OCI-LY7 (cell line): ENCODE measurements at regions not wholly inside any gene's neighbourhood (a gene's known extent, or its start where the extent isn't known, plus 50 kb on each side); places are given as distances from the start of the nearest gene placed in this dataset.

ENCODE experiments used
- BruUV-seq: library from RNA; stranded (reverse); fragments of 400-500 nt; replicated peaks from 2 replicates; lab custom pipeline; 2021; lab: Mats Ljungman, UMichigan
- CTCF ChIA-PET: fragments of 300-600 bp; sonication (Branson Sonifier 250); formaldehyde crosslinking; loops from one replicate; lab custom pipeline; 2022; ENCODE audit warnings: antibody characterized with exemption; ENCODE audit not compliant: unreplicated experiment; lab: Charles Lee
- POLR2A ChIA-PET: fragments of 300-600 bp; sonication (Branson Sonifier 250); formaldehyde crosslinking; loops from one replicate; lab custom pipeline; 2022; ENCODE audit warnings: antibody characterized with exemption; lab: Charles Lee
- DNase-seq: peaks from one replicate; pipeline ENCODE4 v3.0.0-alpha.2; 2015; ENCODE audit warnings: low spot score
- H2AFZ ChIP-seq: fragments of 200-600 bp; sonication (generic), shearing (Covaris generic); 2 replicates; pipeline ENCODE4 v1.6.1; 2014; ENCODE audit warnings: mild to moderate bottlenecking, antibody characterized with exemption, low read length, moderate library complexity
- H3K27ac ChIP-seq: fragments of 200-600 bp; sonication (generic); 2 replicates; pipeline ENCODE4 v1.5.1; 2014; ENCODE audit warnings: mixed run types, low read depth, mild to moderate bottlenecking, moderate library complexity, low read length, inconsistent platforms; ENCODE audit not compliant: poor library complexity, severe bottlenecking
- H3K36me3 ChIP-seq: fragments of 200-600 bp; sonication (generic); 2 replicates; pipeline ENCODE4 v1.6.1; 2014; ENCODE audit warnings: mild to moderate bottlenecking, antibody characterized with exemption, low read length, moderate library complexity, mixed read lengths; ENCODE audit not compliant: insufficient read depth
- H3K4me1 ChIP-seq: fragments of 200-600 bp; sonication (generic); 2 replicates; pipeline ENCODE4 v1.5.1; 2014; ENCODE audit warnings: mild to moderate bottlenecking, low read length; ENCODE audit not compliant: insufficient read depth, poor library complexity, severe bottlenecking
- H3K4me2 ChIP-seq: fragments of 200-600 bp; sonication (generic); 2 replicates; pipeline ENCODE4 v1.6.1; 2014; ENCODE audit warnings: mild to moderate bottlenecking, low read length
- H3K4me3 ChIP-seq: fragments of 200-600 bp; sonication (generic); 2 replicates; pipeline ENCODE4 v1.5.1; 2014; ENCODE audit warnings: mild to moderate bottlenecking, low read depth, low read length; ENCODE audit not compliant: poor library complexity, severe bottlenecking
- H3K79me2 ChIP-seq: fragments of 200-600 bp; sonication (generic); 2 replicates; pipeline ENCODE4 v1.6.1; 2016; ENCODE audit warnings: low read depth, mild to moderate bottlenecking, low read length, moderate library complexity, mixed read lengths; ENCODE audit not compliant: insufficient read depth
- H3K9me2 ChIP-seq: fragments of 200-600 bp; sonication (generic); 2 replicates; pipeline ENCODE4 v1.6.1; 2016; ENCODE audit warnings: mild to moderate bottlenecking, low read length, mixed read lengths; ENCODE audit not compliant: insufficient read depth
- H3K9me3 ChIP-seq: fragments of 200-600 bp; sonication (generic); 2 replicates; pipeline ENCODE4 v1.6.1; 2014; ENCODE audit warnings: mild to moderate bottlenecking, mixed run types, low read length, mixed read lengths
- H4K20me1 ChIP-seq: fragments of 200-600 bp; sonication (generic); 2 replicates; pipeline ENCODE4 v1.6.1; 2014; ENCODE audit warnings: mild to moderate bottlenecking, antibody characterized with exemption, low read length, moderate library complexity, mixed read lengths; ENCODE audit not compliant: insufficient read depth
- CTCF ChIP-seq: fragments of 200-600 bp; sonication (generic); conservative IDR thresholded peaks from 2 replicates; pipeline ENCODE4 v1.5.1; 2014; ENCODE audit warnings: mild to moderate bottlenecking, antibody characterized with exemption, low read length, moderate library complexity, mixed read lengths
- EZH2phosphoT487 ChIP-seq: fragments of 200-600 bp; sonication (generic); IDR thresholded peaks from 2 replicates; pipeline ENCODE4 v1.6.1; 2018; ENCODE audit warnings: low read depth, borderline replicate concordance, mild to moderate bottlenecking, mixed run types, antibody characterized with exemption, low read length, moderate library complexity, mixed read lengths
- intact Hi-C: fragments of 100-400 bp; cut with micrococcal nuclease; formaldehyde crosslinking; loops from one replicate; pipeline ENCODE4 v1.10.0; 2022; ENCODE audit not compliant: unreplicated experiment

- no peak overlapping the region for H3K4me2 ChIP-seq
- H3K27ac ChIP-seq: no peak overlapping the region
- BruUV-seq: no TSS peak
- intact Hi-C loops: no loop called here
- no peaks in the 10 kb centered on the region for H3K4me1 ChIP-seq
- no peaks in the 10 kb centered on the region for H3K9me3 ChIP-seq
- no peak for TF ChIP-seq EZH2phosphoT487
- TF ChIP-seq CTCF: no peak
- no peak for DNase-seq
- H3K4me3 ChIP-seq: no peak overlapping the region
- ChIA-PET CTCF (no interaction called here), POLR2A (no interaction called here)
- no peaks in the 10 kb centered on the region for H4K20me1 ChIP-seq
- no peak overlapping the region for H2AFZ ChIP-seq
- no peaks in the 10 kb centered on the region for H3K79me2 ChIP-seq
- H3K9me2 ChIP-seq: no peaks in the 10 kb centered on the region
- no peaks in the 10 kb centered on the region for H3K36me3 ChIP-seq
Observed at GRCh38 chr6:168858926-168859325, 394.7 kb downstream of the THBS2 start.

GRCh38 chr6:168856914-168857313 is 396.7 kb downstream of the THBS2 start:
- H2AFZ ChIP-seq: no peak overlapping the region
- no peaks in the 10 kb centered on the region for H3K79me2 ChIP-seq
- CTCF ChIA-PET: no interaction called here
- intact Hi-C loops: no loop called here
- no peaks in the 10 kb centered on the region for H3K4me1 ChIP-seq
- no peak overlapping the region for H3K4me2 ChIP-seq
- DNase-seq: no peak
- TF ChIP-seq EZH2phosphoT487 (no peak), CTCF (no peak)
- POLR2A ChIA-PET: no interaction called here
- H3K9me3 ChIP-seq: no peaks in the 10 kb centered on the region
- no peaks in the 10 kb centered on the region for H3K9me2 ChIP-seq
- H3K27ac ChIP-seq: no peak overlapping the region
- no TSS peak for BruUV-seq
- no peaks in the 10 kb centered on the region for H3K36me3 ChIP-seq
- no peak overlapping the region for H3K4me3 ChIP-seq
- H4K20me1 ChIP-seq: no peaks in the 10 kb centered on the region

- ChIA-PET CTCF (no interaction called here), POLR2A (no interaction called here)
- no peaks in the 10 kb centered on the region for H3K4me1 ChIP-seq
Observed at GRCh38 chr6:168852376-168852884, 401.2 kb downstream of the THBS2 start.

More at GRCh38 chr6:168852376-168852884, 401.2 kb downstream of the THBS2 start:
- DNase-seq: no peak
- H3K4me3 ChIP-seq: no peak overlapping the region
- TF ChIP-seq CTCF (no peak), EZH2phosphoT487 (no peak)
- H4K20me1 ChIP-seq: no peaks in the 10 kb centered on the region
- H3K9me2 ChIP-seq: no peaks in the 10 kb centered on the region
- no peak overlapping the region for H2AFZ ChIP-seq
- no peak overlapping the region for H3K27ac ChIP-seq
- intact Hi-C loops: no loop called here
- BruUV-seq: no TSS peak
- no peaks in the 10 kb centered on the region for H3K79me2 ChIP-seq
- H3K4me2 ChIP-seq: no peak overlapping the region
- no peaks in the 10 kb centered on the region for H3K36me3 ChIP-seq
- no peaks in the 10 kb centered on the region for H3K9me3 ChIP-seq
